ENCODE measurements at regions not wholly inside any gene's neighbourhood (a gene's known extent, or its start where the extent isn't known, plus 50 kb on each side); places are given as distances from the start of the nearest gene placed in this dataset.

DNA sequence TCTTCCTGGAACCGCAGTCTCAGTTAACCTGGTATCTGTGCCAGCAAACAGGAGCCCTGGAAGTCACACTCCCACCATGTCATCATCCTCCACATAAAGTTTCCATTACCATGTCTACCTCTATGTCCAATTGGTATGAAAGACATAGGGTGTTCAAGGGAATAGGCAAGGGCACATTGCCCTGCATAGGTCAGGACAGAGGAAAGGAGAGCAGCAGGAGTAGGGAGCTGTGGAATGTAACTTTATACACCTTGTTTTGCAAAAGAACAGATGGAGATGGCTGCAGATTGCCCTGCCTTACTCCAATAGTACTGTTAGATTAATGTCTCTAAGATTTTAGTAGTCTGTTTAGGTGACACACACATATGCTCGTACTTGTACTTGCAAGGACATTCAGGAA lies 1056.4 kb downstream of the NTRK3 start:
- TF ChIP-seq, protein P1, sequence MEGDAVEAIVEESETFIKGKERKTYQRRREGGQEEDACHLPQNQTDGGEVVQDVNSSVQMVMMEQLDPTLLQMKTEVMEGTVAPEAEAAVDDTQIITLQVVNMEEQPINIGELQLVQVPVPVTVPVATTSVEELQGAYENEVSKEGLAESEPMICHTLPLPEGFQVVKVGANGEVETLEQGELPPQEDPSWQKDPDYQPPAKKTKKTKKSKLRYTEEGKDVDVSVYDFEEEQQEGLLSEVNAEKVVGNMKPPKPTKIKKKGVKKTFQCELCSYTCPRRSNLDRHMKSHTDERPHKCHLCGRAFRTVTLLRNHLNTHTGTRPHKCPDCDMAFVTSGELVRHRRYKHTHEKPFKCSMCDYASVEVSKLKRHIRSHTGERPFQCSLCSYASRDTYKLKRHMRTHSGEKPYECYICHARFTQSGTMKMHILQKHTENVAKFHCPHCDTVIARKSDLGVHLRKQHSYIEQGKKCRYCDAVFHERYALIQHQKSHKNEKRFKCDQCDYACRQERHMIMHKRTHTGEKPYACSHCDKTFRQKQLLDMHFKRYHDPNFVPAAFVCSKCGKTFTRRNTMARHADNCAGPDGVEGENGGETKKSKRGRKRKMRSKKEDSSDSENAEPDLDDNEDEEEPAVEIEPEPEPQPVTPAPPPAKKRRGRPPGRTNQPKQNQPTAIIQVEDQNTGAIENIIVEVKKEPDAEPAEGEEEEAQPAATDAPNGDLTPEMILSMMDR (IDR thresholded peaks at IDR 0.05 in 8 of 11, conservative IDR thresholded peaks at IDR 0.05 in 3 of 11): no peak
- no peak for TF ChIP-seq POLR2A (IDR thresholded peaks at IDR 0.05)
